CD4-positive, alpha-beta T cell treated with Interferon alpha-2 for 1 hour (primary cell): ENCODE measurements at regions not wholly inside any gene's neighbourhood (a gene's known extent, or its start where the extent isn't known, plus 50 kb on each side); places are given as distances from the start of the nearest gene placed in this dataset.
"Not testable (repeated sequence)": the region's sequence is repeated elsewhere in the genome, so short reads cannot be mapped to it uniquely, and the experiment has no call there.

Experiments
- DNase-seq, 2 donors: peaks; one replicate each; pipeline ENCODE4 v3.0.0-alpha.2; 2020 to 2022

- no peak for DNase-seq
Measured at GRCh38 chr14:104252256-104253215, 114.1 kb downstream of the KIF26A start.

GRCh38 chr14:104253223-104253822 is 114.9 kb downstream of the KIF26A start:
- no peak for DNase-seq

DNA sequence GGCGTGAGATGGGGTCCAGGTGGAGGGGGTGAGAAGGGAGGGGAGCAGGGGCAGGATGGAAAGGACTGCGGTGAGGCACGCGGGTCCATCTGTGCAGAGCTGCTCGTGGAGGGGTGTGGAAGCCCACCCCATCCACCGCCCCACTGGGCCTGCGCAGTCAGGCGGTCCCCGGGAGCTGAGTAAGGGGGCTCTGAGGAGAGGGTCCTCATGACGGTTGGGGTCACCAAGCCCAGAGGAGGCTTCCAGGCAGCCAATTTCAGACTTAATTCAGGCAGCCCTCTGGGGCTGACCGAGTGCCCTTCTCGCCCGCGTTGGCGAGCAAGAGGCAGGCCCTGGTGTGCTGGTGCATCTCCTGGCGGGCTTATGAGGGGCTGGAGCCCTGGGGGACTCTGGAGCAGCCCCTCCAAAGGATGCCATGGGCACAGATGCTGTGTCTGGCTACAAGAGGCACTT is 115.5 kb downstream of the KIF26A start:
- no peak for DNase-seq

GRCh38 chr14:104254735-104255400 is 116.5 kb downstream of the KIF26A start:
- DNase-seq: no peak

- no peak for DNase-seq
Measured at GRCh38 chr14:104256025-104256424, 117.6 kb downstream of the KIF26A start.

DNA sequence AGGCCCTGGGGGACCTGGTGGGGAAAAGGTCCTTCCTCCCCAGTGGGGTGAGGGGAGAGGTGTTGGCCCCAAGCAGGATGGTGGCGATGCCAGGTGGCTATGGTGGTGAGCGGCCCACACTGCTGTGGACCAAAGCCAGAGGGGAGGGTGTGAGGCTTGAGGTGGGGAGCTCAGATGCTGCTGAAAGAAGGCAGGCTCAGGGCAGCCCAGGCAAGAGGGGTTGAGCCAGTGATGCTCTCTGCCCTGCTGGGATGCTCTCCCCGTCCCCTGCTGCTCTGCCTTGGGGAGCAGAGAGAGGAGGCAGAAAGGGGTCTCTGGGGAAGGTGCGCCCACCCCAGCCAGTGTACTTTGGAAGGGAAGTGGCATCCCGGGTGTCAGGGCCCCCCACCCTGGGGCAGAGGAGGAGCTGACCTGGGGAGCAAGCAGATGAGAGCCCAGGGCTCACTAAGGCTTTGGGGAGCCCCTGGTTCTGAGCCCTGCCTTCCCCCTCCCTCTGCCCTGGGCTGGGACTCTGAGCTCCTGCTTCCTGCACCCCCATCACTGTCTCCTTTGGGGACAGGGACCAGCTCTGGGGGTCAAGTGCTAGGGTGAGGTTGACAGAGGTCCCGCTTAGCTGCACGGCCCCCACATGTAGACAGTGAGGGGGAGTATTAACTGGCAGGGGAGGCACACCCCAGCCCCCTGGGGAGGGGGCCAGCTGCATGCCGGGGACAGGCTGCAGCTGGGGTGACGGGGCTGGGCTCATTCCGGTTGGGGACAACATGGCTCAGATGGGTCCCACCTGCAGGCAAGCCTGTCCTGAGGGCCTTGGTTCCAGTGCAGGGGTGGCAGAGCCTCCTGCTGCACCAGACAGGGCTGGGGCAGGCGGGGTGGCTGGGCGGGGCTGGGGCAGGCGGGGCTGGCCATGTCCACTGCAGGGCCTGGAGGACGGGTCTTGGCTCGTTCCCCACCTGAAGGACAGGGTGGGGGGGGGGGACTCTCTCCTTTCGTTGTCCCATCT is 124.4 kb downstream of the KIF26A start:
- no peak for DNase-seq

- no peak for DNase-seq
Measured at GRCh38 chr14:104263675-104264358, 125.4 kb downstream of the KIF26A start.

DNA sequence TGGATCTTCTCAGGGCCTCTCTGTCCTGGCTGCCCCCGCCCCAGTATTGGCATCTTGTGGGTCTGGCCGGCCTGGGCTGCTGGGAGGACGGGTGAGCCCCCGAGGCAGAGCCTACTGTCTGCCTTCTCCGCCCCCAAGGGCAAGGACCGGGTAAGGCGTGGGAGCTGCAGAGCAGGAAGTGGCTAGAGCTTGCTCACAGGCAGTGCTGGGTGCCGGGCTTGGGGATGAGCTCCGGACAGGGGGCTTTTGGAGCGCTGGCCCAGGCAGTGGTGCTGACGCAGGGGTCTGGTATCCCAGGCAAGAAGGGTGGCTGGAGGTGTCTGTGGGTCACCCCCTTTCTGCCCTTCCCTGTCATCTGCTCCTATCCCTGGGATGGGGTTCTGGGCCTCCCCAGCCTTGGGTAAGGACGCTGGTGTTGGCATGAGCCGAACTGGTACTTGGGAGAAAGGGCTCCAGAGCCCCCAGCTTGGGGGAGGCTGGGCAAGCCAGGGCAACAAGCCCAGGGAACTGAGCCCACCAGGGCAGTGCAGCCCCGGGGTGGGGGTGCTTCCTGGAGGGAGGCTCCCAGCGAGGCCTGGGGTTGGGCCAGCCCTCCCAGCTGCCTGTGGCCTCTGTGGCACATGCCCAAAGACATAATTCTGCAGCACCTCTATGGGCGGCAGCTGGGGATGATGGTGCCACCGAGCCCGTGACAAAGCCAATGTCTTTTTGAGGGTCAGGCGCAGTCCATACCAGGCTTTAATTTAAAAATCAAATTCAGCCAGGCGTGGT is 126.3 kb downstream of the KIF26A start:
- no peak for DNase-seq

DNA sequence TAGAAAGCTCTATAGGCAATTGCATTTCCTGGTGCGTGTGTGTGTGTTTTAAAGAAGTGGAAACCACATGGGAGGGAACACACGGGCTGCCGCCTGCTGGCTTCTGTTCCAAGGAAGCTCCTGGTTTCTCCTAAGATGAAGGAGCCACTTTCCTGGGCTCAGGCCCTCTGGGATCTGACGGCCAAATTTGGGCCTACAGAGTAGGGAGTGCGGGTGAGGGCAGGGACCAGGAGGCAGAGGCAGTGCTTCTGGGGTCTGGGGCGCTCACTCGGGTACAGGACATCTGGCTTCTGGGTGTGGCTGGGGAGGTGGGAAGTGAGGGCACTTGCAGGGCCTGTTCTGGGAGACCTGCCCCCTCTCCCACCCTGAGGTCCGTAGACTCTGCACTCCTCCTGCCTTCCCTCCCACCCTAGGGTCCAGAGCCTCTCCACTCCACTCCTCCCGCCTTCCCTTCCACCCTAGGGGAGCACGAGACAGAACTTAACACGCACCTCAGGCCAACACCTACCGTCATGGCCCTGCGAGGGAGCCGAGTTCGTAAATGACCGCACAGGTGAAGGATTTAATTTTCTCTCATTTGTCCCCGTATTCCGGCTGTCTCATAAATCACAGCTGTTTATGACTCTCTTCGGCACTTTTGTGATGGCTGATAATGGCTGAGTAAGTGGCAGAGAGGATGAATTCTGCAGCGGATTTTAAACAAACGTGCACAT is 127.7 kb downstream of the KIF26A start:
- DNase-seq: no peak

- DNase-seq: no peak
Measured at GRCh38 chr14:104266631-104267575, 128.5 kb downstream of the KIF26A start.

GRCh38 chr14:104267895-104268294 is 129.5 kb downstream of the KIF26A start:
- DNase-seq: no peak

DNA sequence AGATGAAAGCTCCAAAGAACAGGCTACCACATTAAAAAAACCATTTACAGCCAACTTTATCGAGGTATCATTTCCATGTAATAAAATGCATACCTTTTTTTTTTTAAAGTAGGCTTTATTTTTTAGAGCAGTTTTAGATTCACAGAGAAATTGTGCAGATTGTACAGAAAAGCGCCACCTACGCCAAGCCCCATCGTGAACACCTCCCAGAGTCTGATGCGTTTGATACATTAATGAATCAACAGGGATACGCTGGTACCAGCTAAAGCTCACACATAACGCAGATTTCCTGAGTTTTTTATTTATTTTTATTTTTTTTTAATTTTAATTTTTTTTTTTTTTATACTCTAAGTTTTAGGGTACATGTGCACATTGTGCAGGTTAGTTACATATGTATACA is 129.9 kb downstream of the KIF26A start:
- DNase-seq: no peak

- DNase-seq: no peak
Measured at GRCh38 chr14:104268725-104269436, 130.5 kb downstream of the KIF26A start.

- not testable (repeated sequence) for DNase-seq
Measured at GRCh38 chr14:104269511-104270241, 131.3 kb downstream of the KIF26A start.

GRCh38 chr14:104271391-104271790 is 133.0 kb downstream of the KIF26A start:
- DNase-seq: no peak

GRCh38 chr14:104274806-104275205 is 136.4 kb downstream of the KIF26A start:
- no peak for DNase-seq

DNA sequence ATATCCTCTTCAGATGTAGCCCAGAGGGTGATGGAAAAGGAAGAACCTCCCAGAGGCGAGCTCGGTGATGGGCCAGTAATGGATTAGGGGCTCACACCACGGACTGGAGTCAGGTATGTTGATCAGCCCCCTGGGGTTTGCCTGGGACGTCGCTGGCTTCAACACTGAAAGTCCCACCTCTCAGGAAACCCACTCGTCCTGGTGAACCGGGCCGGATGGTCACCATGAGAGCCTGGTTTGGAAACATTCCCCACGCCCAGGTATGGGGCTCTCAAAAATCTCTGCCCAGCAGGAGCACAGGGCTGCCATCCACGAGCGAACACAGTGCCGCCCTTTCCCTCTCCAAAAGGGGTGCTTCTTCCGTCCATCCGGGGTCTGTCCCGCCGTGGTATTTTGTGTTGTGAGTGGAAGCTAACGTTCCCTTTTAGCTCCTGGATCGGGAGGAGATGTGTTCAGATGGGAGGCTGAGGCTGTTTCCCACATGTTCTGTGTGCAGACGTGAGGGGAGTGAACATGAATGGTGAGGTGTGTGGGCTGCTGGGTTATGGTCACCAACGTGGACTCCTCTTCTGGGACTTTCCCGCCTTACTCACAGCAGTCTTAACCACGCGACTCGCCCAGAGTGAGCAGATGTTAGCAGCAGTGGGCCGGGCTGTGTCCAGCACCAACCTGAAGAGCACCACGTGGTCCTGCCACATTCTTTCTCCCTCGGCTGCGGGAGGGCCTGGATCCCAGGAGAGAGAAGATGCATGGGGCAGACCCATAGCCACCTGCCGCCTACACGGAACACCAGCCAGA is 139.2 kb downstream of the KIF26A start:
- DNase-seq: no peak
